ENCODE measurements at regions not wholly inside any gene's neighbourhood (a gene's known extent, or its start where the extent isn't known, plus 50 kb on each side); places are given as distances from the start of the nearest gene placed in this dataset.

GRCh38 chr15:61447981-61448380, 218.9 kb upstream of the RORA start:
- no peaks in the 10 kb centered on the region for H3K9me1 ChIP-seq (ENCODE audit: insufficient read depth, low read length)
- no peaks in the 10 kb centered on the region for H3K27me3 ChIP-seq (ENCODE audit: control insufficient read depth, insufficient read depth, low read length)
- no peaks in the 10 kb centered on the region for H4K20me1 ChIP-seq (ENCODE audit: insufficient read depth, low read length)
- H3K4me3 ChIP-seq (ENCODE audit: insufficient read depth, low read depth, low read length): no peak overlapping the region
- H2BK15ac ChIP-seq (ENCODE audit: low read depth, low read length): no peak overlapping the region
- H3K4ac ChIP-seq (ENCODE audit: low read depth, low read length): no peak overlapping the region
- H4K91ac ChIP-seq (ENCODE audit: insufficient read depth, low read depth, low read length): no peak overlapping the region
- intact Hi-C loops (cut with micrococcal nuclease): no loop called here
- H3K79me1 ChIP-seq (ENCODE audit: low read depth in 1 of 2, low read length in 2 of 2): no peaks in the 10 kb centered on the region
- no peak overlapping the region for H3K23ac ChIP-seq (ENCODE audit: low read depth, low read length)
- TF ChIP-seq NFE2L2 (IDR thresholded peaks at IDR 0.05; ENCODE audit: low read depth, low read length) (no peak), USF2 (IDR thresholded peaks at IDR 0.05; ENCODE audit: low read depth, low read length) (no peak), RAD21 (IDR thresholded peaks at IDR 0.05; ENCODE audit: low read length) (no peak), RFX5 (IDR thresholded peaks at IDR 0.05; ENCODE audit: low read depth, low read length) (no peak), MAZ (IDR thresholded peaks at IDR 0.05; ENCODE audit: borderline replicate concordance, low read depth, low read length) (no peak), CTCF (conservative IDR thresholded peaks at IDR 0.05; ENCODE audit: low read depth, low read length) (no peak), RCOR1 (IDR thresholded peaks at IDR 0.05; ENCODE audit: insufficient replicate concordance, low read length) (no peak), POLR2A (IDR thresholded peaks at IDR 0.05; ENCODE audit: low read depth, low read length) (no peak), CHD1 (IDR thresholded peaks at IDR 0.05; ENCODE audit: low read depth, low read length) (no peak), BHLHE40 (IDR thresholded peaks at IDR 0.05; ENCODE audit: low read depth, low read length) (no peak), CEBPB (IDR thresholded peaks at IDR 0.05; ENCODE audit: low read depth, low read length) (no peak), MXI1 (IDR thresholded peaks at IDR 0.05; ENCODE audit: borderline replicate concordance, low read depth, low read length) (no peak)
- WGBS, 2 experiments (ENCODE audit: extremely low coverage in 2 of 2, insufficient read length in 1 of 2): no CpG with 5 or more reads among the region's 4 CpGs
- no peak overlapping the region for H4K8ac ChIP-seq (ENCODE audit: low read depth in 2 of 2, low read length in 2 of 2)
- H3K4me2 ChIP-seq (ENCODE audit: low read depth, low read length): no peak overlapping the region
- no peak for DNase-seq
- H2AK9ac ChIP-seq (replicated peaks; ENCODE audit: low read depth, low read length, poor library complexity): no peak overlapping the region
- no peak overlapping the region for H2BK20ac ChIP-seq (ENCODE audit: low read depth, low read length)
- CTCF ChIA-PET: no interaction called here
- no peak overlapping the region for H3K14ac ChIP-seq (replicated peaks; ENCODE audit: low read depth, low read length)
- no peaks in the 10 kb centered on the region for H3K4me1 ChIP-seq (ENCODE audit: control insufficient read depth, insufficient read depth, low read length)
- H3K36me3 ChIP-seq (ENCODE audit: control insufficient read depth, insufficient read depth, low read length): no peaks in the 10 kb centered on the region
- no TSS peak for BruUV-seq (replicated peaks)
- H4K5ac ChIP-seq (ENCODE audit: low read depth, low read length): no peak overlapping the region
- H3K18ac ChIP-seq (ENCODE audit: low read depth, low read length): no peak overlapping the region
- H3K27ac ChIP-seq (ENCODE audit: insufficient read depth, low read length): no peak overlapping the region
- H3K9me3 ChIP-seq (ENCODE audit: control insufficient read depth, insufficient read depth, low read length): no peaks in the 10 kb centered on the region
- H2AFZ ChIP-seq (replicated peaks; ENCODE audit: low read length, poor library complexity): no peak overlapping the region
- ATAC-seq (ENCODE audit: low read depth): no peak
- H3K56ac ChIP-seq (ENCODE audit: extremely low read depth, insufficient read depth, low read length): no peak overlapping the region
- no peak overlapping the region for H2BK5ac ChIP-seq (ENCODE audit: low read depth, low read length, poor library complexity, severe bottlenecking)
- dilution Hi-C loops (cut with HindIII; ENCODE audit: low sequenced_read_pairs, unreplicated experiment): no loop called here
- in situ Hi-C loops (cut with MboI; ENCODE audit: low sequenced_read_pairs): no loop called here
- H2AK5ac ChIP-seq (ENCODE audit: low read depth, low read length): no peak overlapping the region
- H2BK120ac ChIP-seq (ENCODE audit: low read depth, low read length): no peak overlapping the region
- H3K9ac ChIP-seq (ENCODE audit: low read depth, low read length): no peak overlapping the region
- POLR2A ChIA-PET (ENCODE audit: unreplicated experiment): no interaction called here
